HG02943 (cell line): ENCODE measurements at regions not wholly inside any gene's neighbourhood (a gene's known extent, or its start where the extent isn't known, plus 50 kb on each side); places are given as distances from the start of the nearest gene placed in this dataset.
"Not testable (repeated sequence)": the region's sequence is repeated elsewhere in the genome, so short reads cannot be mapped to it uniquely, and the experiment has no call there.

Experiments used
- ATAC-seq: cut with Tn5 transposase; IDR thresholded peaks from one replicate; pipeline ENCODE4 v1.9.1; 2021; ENCODE audit warnings: mild to moderate bottlenecking, low read depth, moderate library complexity; ENCODE audit not compliant: unreplicated experiment

GRCh38 chr4:107392951-107393350, 327.1 kb downstream of the PAPSS1 start:
- ATAC-seq: no peak

DNA sequence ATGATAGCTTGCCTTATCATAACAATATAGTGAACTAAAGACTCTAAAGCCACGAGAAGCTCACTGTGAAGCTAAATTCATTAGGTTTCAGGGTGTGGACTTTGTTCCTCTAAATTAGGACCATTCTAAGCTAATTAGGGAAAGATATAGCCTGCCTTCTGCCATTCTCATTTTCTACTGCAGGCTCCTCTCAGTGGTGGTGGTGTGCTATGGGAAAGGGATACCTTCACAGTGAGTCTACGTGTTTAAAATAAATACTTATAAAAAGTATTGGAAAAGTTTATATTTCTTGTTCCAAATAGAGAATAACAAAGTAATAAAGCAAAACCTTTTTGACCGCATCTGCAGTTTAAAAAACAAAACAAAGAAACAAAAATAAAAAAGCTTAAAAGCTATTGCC, 327.7 kb downstream of the PAPSS1 start:
- ATAC-seq: no peak

DNA sequence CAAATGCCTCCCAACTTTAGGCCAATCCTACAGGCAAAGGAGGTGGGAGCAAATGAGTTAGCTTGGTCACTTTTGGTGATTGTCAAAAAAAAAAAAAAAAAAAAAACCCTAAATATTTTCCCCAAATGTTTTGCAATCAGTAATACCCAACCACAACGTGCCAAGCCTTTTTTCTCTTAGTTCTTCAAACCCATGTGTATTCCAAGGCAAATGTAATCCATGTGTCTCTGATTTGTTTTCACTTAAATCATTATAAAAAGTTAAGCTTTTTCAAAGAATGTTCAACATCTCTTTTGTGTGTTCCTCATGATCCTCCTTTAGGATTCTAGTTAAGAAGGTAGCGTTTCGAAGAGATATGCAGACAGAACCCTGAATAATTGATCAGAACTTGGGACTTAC, 328.4 kb downstream of the PAPSS1 start:
- ATAC-seq: no peak

DNA sequence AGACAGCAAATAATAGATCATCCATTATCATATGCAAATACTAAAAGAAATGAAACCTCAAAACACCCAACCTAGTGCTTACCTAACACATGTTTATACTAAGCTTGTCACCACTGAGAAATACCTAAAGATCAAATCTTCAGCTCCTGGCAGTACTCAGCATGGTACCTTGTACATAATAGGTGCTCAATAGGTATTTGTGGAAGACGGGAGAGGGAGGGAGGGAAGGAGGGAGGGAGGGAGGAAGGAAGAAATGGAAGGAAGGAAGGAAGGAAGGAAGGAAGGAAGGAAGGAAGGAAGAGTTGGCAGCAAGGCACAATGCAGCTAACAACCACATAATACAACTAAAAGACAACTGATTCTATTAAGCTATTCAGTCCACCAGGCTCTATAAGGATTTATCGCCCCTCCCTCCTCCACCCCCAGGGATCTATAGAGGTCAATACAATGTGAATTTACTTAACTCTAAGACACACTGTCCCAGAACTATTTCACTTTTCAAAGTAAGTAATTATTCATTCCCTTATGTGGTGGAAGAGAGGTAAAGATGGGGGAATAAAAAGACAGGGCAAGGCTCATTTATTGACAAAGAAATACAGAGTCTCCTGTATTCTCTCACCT, 328.9 kb downstream of the PAPSS1 start:
- ATAC-seq: no peak

GRCh38 chr4:107389965-107390364, 330.1 kb downstream of the PAPSS1 start:
- no peak for ATAC-seq

DNA sequence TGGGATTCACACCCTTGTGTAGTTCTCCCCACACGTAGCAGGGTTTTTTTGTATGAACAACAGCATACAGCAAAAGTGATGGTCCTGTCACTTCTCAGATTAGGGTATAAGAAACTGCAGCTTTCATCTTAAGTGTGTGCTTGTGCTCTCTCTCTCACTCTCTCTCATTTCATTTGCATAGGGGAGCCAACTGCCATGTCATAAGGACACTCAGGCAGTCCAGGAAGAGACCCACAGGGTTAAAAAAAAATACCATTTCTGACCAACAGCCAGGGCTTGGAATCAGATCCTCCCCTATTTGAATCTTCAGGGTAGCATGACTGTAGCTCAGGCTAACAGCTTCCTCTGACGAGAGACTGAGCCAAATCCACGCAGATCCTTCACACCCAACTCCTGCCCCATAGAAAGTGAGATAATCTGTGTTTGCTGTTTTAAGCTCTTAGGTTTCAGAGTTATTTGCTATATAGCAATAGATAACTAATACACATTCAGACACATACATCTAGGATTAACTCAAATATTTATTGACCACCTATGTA, 331.2 kb downstream of the PAPSS1 start:
- ATAC-seq: no peak

DNA sequence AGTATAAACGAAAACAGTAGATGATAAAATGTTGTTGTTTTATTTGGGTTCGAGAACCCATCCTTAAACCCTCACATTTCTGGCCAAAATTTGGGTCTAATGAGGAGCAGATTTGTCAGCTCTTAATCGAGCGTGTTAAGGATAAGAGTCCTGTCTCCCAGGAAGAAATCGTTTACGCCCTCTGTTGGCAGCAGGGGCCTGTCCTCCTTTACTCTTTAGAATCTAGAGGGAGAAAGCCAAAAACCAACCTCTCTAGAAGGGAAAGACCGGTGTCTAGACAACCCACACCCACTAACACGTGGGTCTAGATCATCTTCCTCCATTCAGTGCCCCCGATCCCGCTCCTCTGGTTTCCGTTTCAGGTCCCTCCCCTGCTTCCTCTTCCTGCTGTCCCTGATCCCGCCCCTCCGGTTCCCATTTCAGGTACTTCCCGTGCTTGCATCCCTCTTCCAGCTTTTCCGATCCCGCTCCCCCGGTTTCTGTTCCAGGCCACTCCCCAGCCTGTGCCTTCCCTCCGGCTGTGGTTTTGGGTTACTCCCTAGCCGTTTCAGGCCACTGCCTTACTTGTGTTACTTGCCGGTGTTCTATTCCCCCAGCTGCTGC, 339.1 kb downstream of the PAPSS1 start:
- no peak for ATAC-seq

GRCh38 chr4:107380190-107380589, 339.8 kb downstream of the PAPSS1 start:
- ATAC-seq: no peak

- ATAC-seq: no peak
These were observed 340.8 kb downstream of the PAPSS1 start for GRCh38 chr4:107379054-107379869.

DNA sequence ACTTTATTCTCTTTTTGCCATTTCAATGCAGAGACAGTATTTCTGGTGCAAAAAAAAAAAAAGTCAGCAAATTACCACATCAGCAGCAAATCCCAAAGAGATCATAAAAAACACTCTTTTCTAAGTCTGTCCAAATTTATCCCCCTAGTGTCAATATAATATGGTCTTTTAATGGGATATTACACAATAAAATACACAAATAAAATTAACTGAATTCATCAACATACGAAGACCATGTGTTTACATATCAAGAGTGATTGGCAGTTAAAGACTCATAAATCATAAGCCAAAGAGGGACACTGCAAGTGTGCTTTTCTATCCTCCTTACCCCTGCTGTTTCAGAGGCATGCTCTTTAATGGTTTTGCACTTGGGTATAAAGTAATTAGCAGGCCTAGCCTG, 340.2 kb upstream of the DKK2 start:
- ATAC-seq: no peak

DNA sequence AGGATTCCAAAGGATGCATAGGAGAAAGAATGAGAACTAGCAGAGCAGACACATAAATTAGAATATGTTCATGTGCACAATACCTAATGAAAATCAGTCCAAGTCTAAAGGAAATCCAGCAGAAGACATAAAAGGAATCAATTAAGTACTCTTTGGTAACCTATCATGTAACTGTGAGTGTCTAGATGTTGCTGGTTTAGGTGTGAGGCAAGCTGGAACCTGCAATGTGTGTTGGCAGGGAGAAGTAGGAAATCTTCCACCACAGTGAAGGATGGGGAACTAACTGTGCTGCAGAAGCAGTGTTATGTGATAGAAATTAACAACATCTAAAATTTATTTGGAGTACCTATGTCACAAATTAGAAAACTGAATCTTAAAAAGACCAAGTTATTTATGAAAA, 330.8 kb upstream of the DKK2 start:
- no peak for ATAC-seq

GRCh38 chr4:107366016-107366735, 330.1 kb upstream of the DKK2 start:
- ATAC-seq: no peak

GRCh38 chr4:107363125-107363524, 327.0 kb upstream of the DKK2 start:
- ATAC-seq: no peak

- ATAC-seq: no peak
These were observed 323.1 kb upstream of the DKK2 start for GRCh38 chr4:107359208-107359607.

DNA sequence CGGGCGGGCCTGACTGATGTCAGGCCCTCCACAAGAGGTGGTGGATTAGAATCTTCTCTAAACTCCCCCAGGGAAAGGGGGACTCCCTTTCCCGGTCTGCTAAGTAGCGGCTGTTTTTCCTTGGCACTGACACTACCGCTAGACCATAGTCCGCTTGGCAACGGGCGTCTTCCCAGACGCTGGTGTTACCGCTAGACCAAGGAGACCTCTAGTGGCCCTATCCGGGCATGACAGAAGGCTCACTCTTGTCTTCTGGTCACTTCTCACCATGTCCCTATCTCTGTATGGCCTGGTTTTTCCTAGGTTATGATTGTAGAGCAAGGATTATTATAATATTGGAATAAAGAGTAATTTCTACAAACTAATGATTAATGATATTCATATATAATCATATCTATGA, 318.2 kb upstream of the DKK2 start:
- not testable (repeated sequence) for ATAC-seq

DNA sequence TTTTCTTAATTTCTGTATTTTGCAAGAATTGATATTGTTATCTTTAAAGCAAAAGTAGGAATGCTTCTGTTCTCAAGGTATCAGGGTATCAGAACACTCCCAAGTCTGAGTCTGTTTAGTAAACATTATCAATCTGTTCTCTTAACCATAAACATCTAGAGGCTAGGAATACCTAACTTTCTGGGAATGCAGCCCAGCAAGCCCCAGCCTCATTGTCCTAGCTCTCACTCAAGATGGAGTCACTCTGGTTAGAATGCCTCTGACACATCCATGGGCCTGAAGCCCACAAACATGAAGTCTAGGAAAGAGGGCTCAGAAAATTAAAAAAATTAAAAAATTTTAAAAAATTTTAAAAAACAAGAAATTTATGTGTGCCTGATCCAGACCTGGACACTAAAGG, 315.1 kb upstream of the DKK2 start:
- no peak for ATAC-seq

DNA sequence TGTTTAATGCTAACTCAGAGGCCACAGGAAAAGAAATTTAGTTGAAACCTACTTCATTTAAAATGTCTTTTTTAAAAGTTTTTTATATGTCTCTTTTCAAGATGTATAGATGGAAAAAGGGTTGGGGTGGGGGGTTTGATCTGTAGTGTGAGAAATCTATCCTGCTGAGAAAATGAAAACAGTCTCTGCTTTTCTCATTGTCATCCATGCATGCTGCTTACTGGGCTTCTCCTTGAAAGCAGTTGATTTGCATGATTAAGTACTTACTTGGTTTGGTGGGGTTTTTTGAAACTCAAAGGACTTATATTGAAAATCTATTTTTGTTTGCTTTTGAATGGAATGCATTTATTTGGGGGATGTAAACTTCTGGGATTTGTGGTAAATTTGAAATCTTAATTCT, 313.6 kb upstream of the DKK2 start:
- ATAC-seq: no peak

- no peak for ATAC-seq
These were observed 313.2 kb upstream of the DKK2 start for GRCh38 chr4:107349266-107349665.

DNA sequence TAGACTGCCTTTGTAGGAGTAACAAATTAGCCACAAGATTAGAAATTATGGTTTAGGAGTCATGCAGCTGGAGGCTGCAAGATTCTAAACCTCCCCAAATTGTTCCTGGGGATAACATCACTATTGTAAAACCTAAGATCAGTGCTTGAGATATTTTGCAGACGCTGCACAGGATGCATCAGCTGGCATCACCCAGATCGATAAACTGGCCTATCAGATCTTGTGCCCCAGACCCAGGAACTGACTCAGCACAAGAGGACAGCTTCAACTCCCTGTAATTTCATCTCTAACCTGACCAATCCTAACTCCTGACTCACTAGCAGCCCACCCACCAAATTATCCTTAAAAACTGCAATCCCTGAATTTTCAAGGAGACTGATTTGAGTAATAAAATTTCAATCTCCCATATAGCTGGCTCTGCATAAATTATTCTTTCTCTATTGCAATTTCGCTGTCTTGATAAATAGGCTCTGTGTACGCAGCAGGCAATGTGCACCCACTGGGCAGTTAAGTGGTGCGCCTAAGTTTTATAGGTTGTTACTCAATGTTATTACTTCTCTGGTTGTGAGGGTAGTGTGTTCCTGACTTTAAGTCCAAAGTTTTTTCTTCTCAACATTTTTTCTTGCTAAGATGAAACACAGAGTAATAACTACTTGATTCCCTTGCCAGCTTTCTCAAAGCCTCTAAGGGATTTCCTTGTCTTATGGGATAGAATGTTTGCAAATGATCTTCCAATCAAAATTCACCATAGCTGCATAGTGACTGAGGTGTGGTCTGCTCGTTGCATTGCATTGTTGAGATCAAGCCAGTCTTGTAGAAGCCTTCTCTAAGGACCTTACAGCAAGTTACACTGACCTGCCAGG, 312.3 kb upstream of the DKK2 start:
- no peak for ATAC-seq

DNA sequence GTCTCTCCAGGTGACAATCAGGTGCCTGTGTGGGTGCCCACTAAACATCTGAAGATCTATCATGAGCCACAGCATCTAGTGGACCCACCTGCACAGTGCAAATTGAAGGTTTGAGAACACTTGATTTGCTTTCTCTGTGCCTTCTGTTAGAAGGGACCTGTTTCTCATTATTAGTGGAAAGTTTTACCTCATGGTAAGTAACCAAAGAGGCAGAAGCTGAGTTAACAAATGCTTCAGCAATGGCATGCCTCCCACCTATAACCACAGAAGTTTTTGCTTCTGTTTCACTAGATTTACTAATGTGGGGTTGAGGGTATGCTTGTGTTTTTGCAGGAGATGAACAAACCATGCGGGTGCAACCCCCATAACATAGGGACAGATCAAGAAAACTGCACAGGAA, 297.4 kb upstream of the DKK2 start:
- ATAC-seq: no peak
